HepG2 (cell line): ENCODE measurements at regions not wholly inside any gene's neighbourhood (a gene's known extent, or its start where the extent isn't known, plus 50 kb on each side); places are given as distances from the start of the nearest gene placed in this dataset.

Experiments used
- ATAC-seq: fragments of 200-7000 bp; cut with Tn5 transposase; 3 replicates; pipeline ENCODE4 v1.9.1; 2020; ENCODE audit warnings: mild to moderate bottlenecking, moderate library complexity
- BruUV-seq: library from RNA; stranded (reverse); fragments of 400-500 nt; replicated peaks from 2 replicates; lab custom pipeline; 2021; lab: Mats Ljungman, UMichigan
- CTCF ChIA-PET: fragments of 300-600 bp; formaldehyde crosslinking; extraction: SDS; loops from one replicate; lab custom pipeline; 2021; ENCODE audit warnings: low total read pairs, inconsistent platforms, low intra/inter-chr PET ratio; lab: Yijun Ruan, JAX
- POLR2A ChIA-PET: fragments of 350-600 bp; sonication (Branson Sonifier 250); formaldehyde crosslinking; loops from one replicate; lab custom pipeline; 2020; ENCODE audit warnings: antibody characterized with exemption, inconsistent platforms; lab: Yijun Ruan, JAX
- DNase-seq: peaks from one replicate; pipeline ENCODE4 v3.0.0-alpha.2; 2015; ENCODE audit warnings: low spot score
- FAIRE-seq: peaks from 3 replicates; lab custom pipeline; 2011; peaks lifted over from hg19 to GRCh38; lab: Jason Lieb, UNC
- H2AFZ ChIP-seq: one replicate; pipeline ENCODE4 v1.6.1; 2011; ENCODE audit warnings: low read length, inconsistent platforms
- H3K27ac ChIP-seq: fragments of 300-600 bp; 3 replicates; pipeline ENCODE4 v1.8.0; 2011; ENCODE audit warnings: mixed run types, mild to moderate bottlenecking, mixed read lengths, low read length, inconsistent platforms; ENCODE audit not compliant: insufficient read depth; ENCODE audit errors: extremely low read length
- H3K27me3 ChIP-seq, 2 experiments: fragments of 200-600 bp in 1 of 2; 2 replicates in 1 of 2; 3 replicates in 1 of 2; pipeline versions ENCODE4 v1.6.0 to v1.8.0; 2011; ENCODE audit warnings: low read length in 2 of 2, mild to moderate bottlenecking in 2 of 2, moderate library complexity in 2 of 2, inconsistent platforms in 1 of 2; ENCODE audit not compliant: insufficient read depth in 2 of 2, control insufficient read depth in 1 of 2
- H3K36me3 ChIP-seq, 2 experiments: fragments of 200-600 bp in 1 of 2; replicated peaks in 1 of 2; 2 replicates in 1 of 2; 3 replicates in 1 of 2; pipeline versions ENCODE4 v1.5.1 to v1.8.0; 2011; ENCODE audit warnings: low read length in 2 of 2, inconsistent platforms in 1 of 2; ENCODE audit not compliant: insufficient read depth in 2 of 2, control insufficient read depth in 1 of 2
- H3K4me1 ChIP-seq: 2 replicates; pipeline ENCODE4 v1.5.1; 2012; ENCODE audit warnings: low read length, inconsistent platforms; ENCODE audit not compliant: insufficient read depth
- H3K4me2 ChIP-seq: 2 replicates; pipeline ENCODE4 v1.6.0; 2011; ENCODE audit warnings: low read depth, low read length, inconsistent platforms
- H3K4me3 ChIP-seq, 3 experiments: fragments of 200-600 bp in 1 of 3; sonication (generic), shearing (Covaris generic) in 1 of 3; replicated peaks in 1 of 3; 2 replicates each; pipeline ENCODE4 v1.5.1; 2011 to 2016; ENCODE audit warnings: low read length in 3 of 3, inconsistent platforms in 2 of 3, low read depth in 2 of 3, mild to moderate bottlenecking in 2 of 3, control low read depth in 1 of 3, mixed read lengths in 1 of 3; ENCODE audit not compliant: insufficient read depth in 1 of 3
- H3K79me2 ChIP-seq: one replicate; pipeline ENCODE4 v1.6.1; 2011; ENCODE audit warnings: low read length, inconsistent platforms; ENCODE audit not compliant: insufficient read depth
- H3K9ac ChIP-seq: 2 replicates; pipeline ENCODE4 v1.6.0; 2011; ENCODE audit warnings: mild to moderate bottlenecking, low read depth, low read length, inconsistent platforms; ENCODE audit not compliant: insufficient read depth
- H3K9me3 ChIP-seq: 2 replicates; pipeline ENCODE4 v1.5.1; 2012; ENCODE audit warnings: mild to moderate bottlenecking, low read length
- H4K20me1 ChIP-seq: 2 replicates; pipeline ENCODE4 v1.6.0; 2011; ENCODE audit warnings: inconsistent platforms, mild to moderate bottlenecking, low read length, moderate library complexity; ENCODE audit not compliant: insufficient read depth
- AGO2 ChIP-seq: fragments of 200-400 bp; formaldehyde crosslinking; optimal IDR thresholded peaks from 2 replicates; pipeline ENCODE3; 2017; ENCODE audit warnings: mild to moderate bottlenecking, low read depth, low read length, moderate library complexity
- FOXC1 ChIP-seq: sonication (generic); formaldehyde crosslinking; IDR thresholded peaks from 2 replicates; pipeline ENCODE4 v1.8.0; 2022; ENCODE audit warnings: mild to moderate bottlenecking, missing genetic modification reagents, borderline replicate concordance
- KDM6A ChIP-seq: IDR thresholded peaks from 2 replicates; pipeline ENCODE4 v1.6.1; 2016; ENCODE audit warnings: low read depth
- MAFF ChIP-seq: IDR thresholded peaks from 2 replicates; pipeline ENCODE4 v1.6.1; 2011; ENCODE audit warnings: low read depth, low read length, improper control_type of control experiment
- MLLT10 ChIP-seq: sonication (generic); formaldehyde crosslinking; IDR thresholded peaks from 2 replicates; pipeline ENCODE4 v1.4.0; 2020; ENCODE audit warnings: missing genetic modification reagents
- MLXIP ChIP-seq: sonication (generic); formaldehyde crosslinking; IDR thresholded peaks from 2 replicates; pipeline ENCODE4 v1.9.0; 2021; ENCODE audit warnings: missing genetic modification reagents, borderline replicate concordance
- MZF1 ChIP-seq: sonication (generic); formaldehyde crosslinking; IDR thresholded peaks from 2 replicates; pipeline ENCODE4 v1.8.1; 2023; ENCODE audit warnings: mild to moderate bottlenecking, missing genetic modification reagents, borderline replicate concordance
- PCBP2 ChIP-seq: fragments of 200-400 bp; formaldehyde crosslinking; optimal IDR thresholded peaks from 2 replicates; pipeline ENCODE3; 2018; ENCODE audit warnings: low read length, low read depth; ENCODE audit not compliant: poor library complexity, severe bottlenecking
- TRIM22 ChIP-seq: fragments of 450-650 bp; IDR thresholded peaks from 2 replicates; pipeline ENCODE4 v1.6.1; 2017
- XRCC5 ChIP-seq: fragments of 200-400 bp; formaldehyde crosslinking; optimal IDR thresholded peaks from 2 replicates; pipeline ENCODE3; 2017; ENCODE audit warnings: mild to moderate bottlenecking, low read length
- ZC3H4 ChIP-seq: sonication (generic); formaldehyde crosslinking; IDR thresholded peaks from 2 replicates; pipeline ENCODE4 v1.4.0; 2020; ENCODE audit warnings: missing genetic modification reagents, borderline replicate concordance
- ZNF446 ChIP-seq: sonication (generic); formaldehyde crosslinking; IDR thresholded peaks from 2 replicates; pipeline ENCODE4 v1.5.0; 2020; ENCODE audit warnings: mild to moderate bottlenecking, missing genetic modification reagents
- ZNF549 ChIP-seq: sonication (generic); formaldehyde crosslinking; IDR thresholded peaks from 2 replicates; pipeline ENCODE4 v1.5.0; 2020; ENCODE audit warnings: missing genetic modification reagents
- ZNF629 ChIP-seq: sonication (generic); formaldehyde crosslinking; conservative IDR thresholded peaks from 2 replicates; pipeline ENCODE4 v1.5.0; 2020; ENCODE audit warnings: missing genetic modification reagents
- ZNF775 ChIP-seq: sonication (generic); formaldehyde crosslinking; IDR thresholded peaks from 2 replicates; pipeline ENCODE4 v1.4.0; 2020; ENCODE audit warnings: missing genetic modification reagents, mild to moderate bottlenecking, moderate library complexity, borderline replicate concordance
- ZSCAN9 ChIP-seq: IDR thresholded peaks from 2 replicates; pipeline ENCODE4 v1.6.1; 2016; ENCODE audit warnings: borderline replicate concordance
- WGBS: methylation state at CpG from one replicate; pipeline ENCODE4 v1.1.6; 2017; ENCODE audit warnings: low lambda C conversion rate; 5-methylcytosine and 5-hydroxymethylcytosine counted together
- in situ Hi-C: cut with HindIII; loops from 2 replicates; pipeline ENCODE4 v1.10.0; 2017; ENCODE audit warnings: low pct_unique_long_range_greater_than_20kb; ENCODE audit not compliant: extremely low pct_ligation_motif_present
- intact Hi-C: fragments of 100-400 bp; cut with micrococcal nuclease; formaldehyde crosslinking; loops from one replicate; pipeline ENCODE4 v1.10.0; 2022; ENCODE audit not compliant: unreplicated experiment

DNA sequence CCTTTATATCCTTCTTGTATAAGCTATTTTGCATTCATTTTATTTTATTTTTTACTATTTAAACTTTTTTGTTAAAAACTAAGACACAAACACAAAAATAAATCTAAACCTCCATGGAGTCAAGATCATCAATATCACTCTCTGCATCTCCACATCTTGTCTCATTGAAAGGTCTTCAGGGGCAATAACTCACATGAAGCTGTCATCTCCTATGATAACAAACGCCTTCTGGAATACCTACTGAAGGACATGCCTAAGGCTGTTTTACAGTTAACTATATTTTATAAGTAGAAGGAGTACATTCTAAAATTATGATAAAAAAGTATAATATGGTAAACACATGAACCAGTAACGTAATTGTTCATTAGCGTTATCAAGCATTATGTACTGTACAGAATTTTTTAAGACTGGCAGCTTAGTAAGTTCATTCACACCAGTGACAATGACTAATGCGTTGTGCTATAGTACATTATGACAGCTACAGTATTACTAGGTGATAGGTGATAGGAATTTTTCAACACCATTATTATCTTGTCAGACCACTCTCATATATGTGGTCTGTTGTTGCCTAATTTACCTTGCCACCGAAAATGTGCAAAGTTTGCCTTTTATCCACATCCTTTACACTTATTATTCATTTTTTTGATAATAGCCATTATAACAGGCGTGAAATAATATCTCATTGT lies 390.7 kb upstream of the SLITRK1 start:
- H3K9me3 ChIP-seq, result no peaks in the 10 kb centered on the region
- in situ Hi-C loops (no loop called here), intact Hi-C loops (no loop called here)
- H3K9ac ChIP-seq, result no peak overlapping the region
- no peak overlapping the region for H3K27ac ChIP-seq
- BruUV-seq, result no TSS peak
- ATAC-seq (no peak), FAIRE-seq (no peak), DNase-seq (no peak)
- H3K4me2 ChIP-seq, result no peak overlapping the region
- no peaks in the 10 kb centered on the region for H4K20me1 ChIP-seq
- no peaks in the 10 kb centered on the region for H3K4me1 ChIP-seq
- ChIA-PET POLR2A (no interaction called here), CTCF (no interaction called here)
- H2AFZ ChIP-seq, result no peak overlapping the region
- H3K4me3 ChIP-seq, result no peak overlapping the region
- 3% methylated on average over 6 of the region's 6 CpGs for WGBS
- H3K27me3 ChIP-seq, result no peaks in the 10 kb centered on the region
- TF ChIP-seq ZC3H4, result no peak
- TF ChIP-seq MZF1, result no peak
- no peak for TF ChIP-seq MLLT10 (CRISPR knock-in tag)
- TF ChIP-seq ZNF549 (CRISPR knock-in tag), result no peak
- no peaks in the 10 kb centered on the region for H3K79me2 ChIP-seq
- no peaks in the 10 kb centered on the region for H3K36me3 ChIP-seq

DNA sequence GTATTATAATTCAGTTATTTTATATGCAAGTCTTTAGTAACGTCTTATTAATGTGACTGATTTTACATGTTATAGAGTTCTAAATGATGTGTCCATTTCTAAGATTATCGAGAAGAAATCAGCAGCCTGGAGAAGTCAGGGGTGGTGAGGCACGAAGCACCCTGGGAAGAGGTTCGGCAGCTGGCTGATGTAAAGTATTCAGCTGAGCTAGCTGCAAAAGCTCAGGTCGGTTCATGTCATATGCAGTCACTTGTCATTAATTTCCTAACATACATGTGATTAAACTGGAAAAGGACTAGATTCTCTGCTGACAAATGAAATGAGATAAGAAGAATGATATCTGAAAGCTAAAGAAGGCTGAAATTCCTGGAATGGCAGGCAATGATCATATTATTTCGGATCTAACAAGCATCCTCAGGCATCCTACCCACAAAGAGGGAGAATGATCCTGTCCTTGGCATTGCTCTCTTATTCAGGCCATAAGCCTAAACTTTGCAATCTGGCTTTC lies 383.0 kb upstream of the SLITRK1 start:
- Histone ChIP-seq H3K9ac (no peak overlapping the region), H3K27me3 (no peaks in the 10 kb centered on the region), H3K9me3 (no peaks in the 10 kb centered on the region), H3K4me2 (no peak overlapping the region), H3K79me2 (no peaks in the 10 kb centered on the region), H2AFZ (no peak overlapping the region), H3K4me1 (no peaks in the 10 kb centered on the region), H3K36me3 (no peaks in the 10 kb centered on the region), H3K27ac (no peak overlapping the region), H3K4me3 (no peak overlapping the region), H4K20me1 (no peaks in the 10 kb centered on the region)
- ATAC-seq, result no peak
- CTCF ChIA-PET, result no interaction called here
- POLR2A ChIA-PET, result no interaction called here
- intact Hi-C loops, result no loop called here
- in situ Hi-C loops, result no loop called here
- FAIRE-seq, result no peak
- no TSS peak for BruUV-seq
- WGBS, result 8% methylated on average over 6 of the region's 6 CpGs
- DNase-seq, result no peak
- TF ChIP-seq TRIM22 (no peak), ZNF446 (no peak), ZSCAN9 (CRISPR knock-in tag) (no peak), ZNF629 (CRISPR knock-in tag) (no peak), XRCC5 (no peak), AGO2 (no peak), KDM6A (no peak), MAFF (no peak), ZNF775 (CRISPR knock-in tag) (no peak), FOXC1 (no peak), MLXIP (CRISPR knock-in tag) (no peak), PCBP2 (no peak)
